Sigmoid colon (tissue), 3 donors: ENCODE measurements at regions not wholly inside any gene's neighbourhood (a gene's known extent, or its start where the extent isn't known, plus 50 kb on each side); places are given as distances from the start of the nearest gene placed in this dataset.

Experiments used
- CTCF ChIP-seq, 4 experiments: fragments of 450-650 bp in 3 of 4; fragments of 200-600 bp in 1 of 4; IDR thresholded peaks; one replicate each; pipeline ENCODE4 v1.5.1; 2016 to 2019; ENCODE audit warnings: antibody characterized with exemption in 4 of 4, mild to moderate bottlenecking in 3 of 4, moderate library complexity in 2 of 4
- POLR2A ChIP-seq, 2 donors: fragments of 450-650 bp; IDR thresholded peaks; one replicate each; pipeline ENCODE4 v1.6.1; 2016; ENCODE audit warnings: antibody characterized with exemption in 2 of 2, mild to moderate bottlenecking in 2 of 2, moderate library complexity in 2 of 2

GRCh38 chr13:62131604-62132003 is 716.0 kb upstream of the PCDH20 start:
- no peak for TF ChIP-seq POLR2A (IDR thresholded peaks at IDR 0.05)
- TF ChIP-seq CTCF (IDR thresholded peaks at IDR 0.05) = no peak
